GM19395 (cell line): ENCODE measurements at regions not wholly inside any gene's neighbourhood (a gene's known extent, or its start where the extent isn't known, plus 50 kb on each side); places are given as distances from the start of the nearest gene placed in this dataset.
A peak's percentile ranks its signal among the peaks of the same experiment; 100 is the strongest.

Experiments
- ATAC-seq: cut with Tn5 transposase; IDR thresholded peaks from one replicate; pipeline ENCODE4 v1.9.1; 2021; ENCODE audit warnings: mild to moderate bottlenecking, moderate library complexity; ENCODE audit not compliant: unreplicated experiment

GRCh38 chr11:79794057-79794456, 353.2 kb upstream of the TENM4 start:
- no peak for ATAC-seq

GRCh38 chr11:79786961-79787360, 346.1 kb upstream of the TENM4 start:
- no peak for ATAC-seq

GRCh38 chr11:79783833-79784232, 343.0 kb upstream of the TENM4 start:
- ATAC-seq: no peak

- no peak for ATAC-seq
Measured at GRCh38 chr11:79768343-79768742, 327.5 kb upstream of the TENM4 start.

GRCh38 chr11:79762279-79762921, 321.6 kb upstream of the TENM4 start:
- ATAC-seq: no peak

GRCh38 chr11:79758325-79758724, 317.5 kb upstream of the TENM4 start:
- no peak for ATAC-seq

GRCh38 chr11:79747406-79747805, 306.6 kb upstream of the TENM4 start:
- ATAC-seq: no peak

GRCh38 chr11:79744941-79745340, 304.1 kb upstream of the TENM4 start:
- no peak for ATAC-seq

GRCh38 chr11:79742176-79742575, 301.3 kb upstream of the TENM4 start:
- no peak for ATAC-seq

- ATAC-seq: no peak
Measured at GRCh38 chr11:79739591-79739990, 298.8 kb upstream of the TENM4 start.

- no peak for ATAC-seq
Measured at GRCh38 chr11:79727221-79727620, 286.4 kb upstream of the TENM4 start.

- no peak for ATAC-seq
Measured at GRCh38 chr11:79720115-79720514, 279.3 kb upstream of the TENM4 start.

- no peak for ATAC-seq
Measured at GRCh38 chr11:79708319-79708932, 267.6 kb upstream of the TENM4 start.

- ATAC-seq: no peak
Measured at GRCh38 chr11:79705648-79706047, 264.8 kb upstream of the TENM4 start.

GRCh38 chr11:79702303-79702702, 261.5 kb upstream of the TENM4 start:
- no peak for ATAC-seq

- ATAC-seq: no peak
Measured at GRCh38 chr11:79699246-79699645, 258.4 kb upstream of the TENM4 start.

- ATAC-seq: peak; percentile 77
Measured at GRCh38 chr11:79697905-79698304, 257.1 kb upstream of the TENM4 start.

GRCh38 chr11:79694368-79694767, 253.5 kb upstream of the TENM4 start:
- ATAC-seq: no peak

GRCh38 chr11:79691445-79691844, 250.6 kb upstream of the TENM4 start:
- no peak for ATAC-seq

- ATAC-seq: no peak
Measured at GRCh38 chr11:79686703-79687419, 246.0 kb upstream of the TENM4 start.

- ATAC-seq: no peak
Measured at GRCh38 chr11:79683930-79684329, 243.1 kb upstream of the TENM4 start.

- no peak for ATAC-seq
Measured at GRCh38 chr11:79678780-79679452, 238.1 kb upstream of the TENM4 start.
